WTC11 (cell line): ENCODE measurements at regions not wholly inside any gene's neighbourhood (a gene's known extent, or its start where the extent isn't known, plus 50 kb on each side); places are given as distances from the start of the nearest gene placed in this dataset.

Experiments
- ATAC-seq: fragments of 200-7000 bp; cut with Tn5 transposase; 2 replicates; pipeline ENCODE4 v1.10.0; 2021; ENCODE audit warnings: mild to moderate bottlenecking, moderate library complexity
- CTCF ChIA-PET: fragments of 300-600 bp; sonication (Branson Sonifier 250); formaldehyde crosslinking; loops from one replicate; lab custom pipeline; 2021; ENCODE audit warnings: antibody characterized with exemption; lab: Charles Lee
- POLR2A ChIA-PET: fragments of 350-600 bp; sonication (Branson Sonifier 250); formaldehyde crosslinking; loops from one replicate; lab custom pipeline; 2021; ENCODE audit warnings: antibody characterized with exemption; lab: Charles Lee
- DNase-seq: peaks from one replicate; pipeline ENCODE4 v3.0.0; 2021; ENCODE audit warnings: low spot score
- H3K27ac Mint-ChIP-seq: 2 replicates; pipeline ENCODE4 v1.8.0; 2021; ENCODE audit warnings: mixed read lengths
- H3K27me3 Mint-ChIP-seq: 2 replicates; pipeline ENCODE4 v1.8.0; 2021; ENCODE audit warnings: low read depth, mild to moderate bottlenecking, moderate library complexity, mixed read lengths
- H3K36me3 Mint-ChIP-seq: 2 replicates; pipeline ENCODE4 v1.8.0; 2021; ENCODE audit warnings: mixed read lengths
- H3K4me1 Mint-ChIP-seq: 2 replicates; pipeline ENCODE4 v1.8.0; 2022; ENCODE audit warnings: mixed read lengths
- H3K4me3 Mint-ChIP-seq: 2 replicates; pipeline ENCODE4 v1.8.0; 2021; ENCODE audit warnings: mild to moderate bottlenecking, moderate library complexity, mixed read lengths
- H3K9me3 Mint-ChIP-seq: 2 replicates; pipeline ENCODE4 v1.8.0; 2021; ENCODE audit warnings: mixed read lengths
- CDX4 ChIP-seq: fragments of 250-450 bp; sonication (Bioruptor Pico); IDR thresholded peaks from 2 replicates; pipeline ENCODE4 v1.9.0; 2021; ENCODE audit warnings: moderate library complexity, mild to moderate bottlenecking, inconsistent platforms, borderline replicate concordance
- CREM ChIP-seq: sonication (generic); formaldehyde crosslinking; IDR thresholded peaks from 2 replicates; pipeline ENCODE4 v1.8.1; 2022; ENCODE audit warnings: mild to moderate bottlenecking, missing genetic modification reagents, moderate library complexity
- CTCF ChIP-seq: fragments of 200-600 bp; IDR thresholded peaks from 2 replicates; pipeline ENCODE4 v1.8.0; 2022; ENCODE audit warnings: antibody characterized with exemption
- ELF4 ChIP-seq: sonication (generic); formaldehyde crosslinking; IDR thresholded peaks from 2 replicates; pipeline ENCODE4 v1.8.1; 2022; ENCODE audit warnings: low read depth, mild to moderate bottlenecking, moderate library complexity, missing genetic modification reagents
- GTF2I ChIP-seq: fragments of 250-450 bp; sonication (Bioruptor Pico); conservative IDR thresholded peaks from 2 replicates; pipeline ENCODE4 v1.4.0; 2021; ENCODE audit warnings: mild to moderate bottlenecking
- HMGXB4 ChIP-seq: sonication (generic); formaldehyde crosslinking; IDR thresholded peaks from 2 replicates; pipeline ENCODE4 v1.8.1; 2023; ENCODE audit warnings: mild to moderate bottlenecking, moderate library complexity, missing genetic modification reagents
- TCF7 ChIP-seq: sonication (generic); formaldehyde crosslinking; IDR thresholded peaks from 2 replicates; pipeline ENCODE4 v1.8.0; 2022; ENCODE audit warnings: mild to moderate bottlenecking, low read depth, missing genetic modification reagents, moderate library complexity
- ZNF281 ChIP-seq: sonication (generic); formaldehyde crosslinking; IDR thresholded peaks from 2 replicates; pipeline ENCODE4 v1.8.0; 2023; ENCODE audit warnings: mild to moderate bottlenecking, missing genetic modification reagents
- ZNF425 ChIP-seq: fragments of 250-450 bp; sonication (Bioruptor Pico); conservative IDR thresholded peaks from 2 replicates; pipeline ENCODE4 v1.9.0; 2021; ENCODE audit warnings: mild to moderate bottlenecking
- ZNF532 ChIP-seq: fragments of 250-450 bp; sonication (Bioruptor Pico); IDR thresholded peaks from 2 replicates; pipeline ENCODE4 v1.9.0; 2021; ENCODE audit warnings: mild to moderate bottlenecking, borderline replicate concordance
- ZNF671 ChIP-seq: fragments of 250-450 bp; sonication (Bioruptor Pico); IDR thresholded peaks from 2 replicates; pipeline ENCODE4 v1.8.0; 2021; ENCODE audit warnings: mild to moderate bottlenecking

- peaks cover 7% of the 10 kb centered on the region for H3K36me3 Mint-ChIP-seq
- DNase-seq (no peak), ATAC-seq (no peak)
- H3K4me3 Mint-ChIP-seq, result no peak overlapping the region
- no peak for TF ChIP-seq TCF7
- TF ChIP-seq GTF2I, result no peak
- CTCF ChIA-PET, result interaction anchor here (1.2 kb wide), 1 partner anchor 524 kb away, joined by 4 read pairs; no protein-coding TSS in a partner anchor
- peaks cover 50% of the 10 kb centered on the region for H3K27me3 Mint-ChIP-seq
- peaks cover 31% of the 10 kb centered on the region for H3K4me1 Mint-ChIP-seq
- peaks cover 12% of the 10 kb centered on the region for H3K9me3 Mint-ChIP-seq
- H3K27ac Mint-ChIP-seq, result no peak overlapping the region
- POLR2A ChIA-PET, result interaction anchor here (0.6 kb wide), 1 partner anchor 94 kb away, joined by 3 read pairs; no protein-coding TSS in a partner anchor
These were observed 308.4 kb downstream of the ABCC12 start for GRCh38 chr16:47847220-47847970.

- TF ChIP-seq ELF4 (CRISPR knock-in tag) (no peak), CREM (CRISPR knock-in tag) (no peak), ZNF532 (CRISPR knock-in tag) (no peak), ZNF671 (CRISPR knock-in tag) (no peak), CDX4 (CRISPR knock-in tag) (no peak), HMGXB4 (no peak), ZNF281 (CRISPR knock-in tag) (no peak), CTCF (no peak), ZNF425 (CRISPR knock-in tag) (no peak)
- H3K36me3 Mint-ChIP-seq, result peaks cover 21% of the 10 kb centered on the region
- ATAC-seq (no peak), DNase-seq (no peak)
- H3K27ac Mint-ChIP-seq, result no peak overlapping the region
- H3K4me3 Mint-ChIP-seq, result no peak overlapping the region
- ChIA-PET CTCF (no interaction called here), POLR2A (no interaction called here)
- H3K9me3 Mint-ChIP-seq, result peaks cover 78% of the 10 kb centered on the region
- H3K4me1 Mint-ChIP-seq, result no peaks in the 10 kb centered on the region
- peaks cover 10% of the 10 kb centered on the region for H3K27me3 Mint-ChIP-seq
These were observed 321.2 kb downstream of the ABCC12 start for GRCh38 chr16:47834485-47835024.
